ENCODE measurements at regions not wholly inside any gene's neighbourhood (a gene's known extent, or its start where the extent isn't known, plus 50 kb on each side); places are given as distances from the start of the nearest gene placed in this dataset.

- no peak for TF ChIP-seq POLR2A (IDR thresholded peaks at IDR 0.05)
- TF ChIP-seq CTCF (IDR thresholded peaks at IDR 0.05), result no peak
These were observed 977.5 kb upstream of the LRFN5 start for GRCh38 chr14:40629144-40629543.
